ENCODE measurements at regions not wholly inside any gene's neighbourhood (a gene's known extent, or its start where the extent isn't known, plus 50 kb on each side); places are given as distances from the start of the nearest gene placed in this dataset.

GRCh38 chr1:88163187-88163586 is 520.9 kb upstream of the PKN2 start:
- Mint-ChIP-seq H3K36me3 (ENCODE audit: low read depth) (no peaks in the 10 kb centered on the region), H3K4me3 (no peak overlapping the region), H3K27me3 (ENCODE audit: insufficient read depth) (peaks cover 6% of the 10 kb centered on the region; the same call in 1 of the 2 replicates), H3K4me1 (ENCODE audit: low read depth) (no peaks in the 10 kb centered on the region), H3K27ac (no peak overlapping the region), H3K9me3 (no peaks in the 10 kb centered on the region)
- TF ChIP-seq CTCF (IDR thresholded peaks at IDR 0.05), result no peak
- DNase-seq, result no peak

- H3K9me3 Mint-ChIP-seq, result no peaks in the 10 kb centered on the region
- no peak overlapping the region for H3K4me3 Mint-ChIP-seq
- H3K27ac Mint-ChIP-seq, result no peak overlapping the region
- peaks cover 8% of the 10 kb centered on the region; the same call in 1 of the 2 replicates for H3K27me3 Mint-ChIP-seq (ENCODE audit: insufficient read depth)
- TF ChIP-seq CTCF (IDR thresholded peaks at IDR 0.05), result no peak
- H3K36me3 Mint-ChIP-seq (ENCODE audit: low read depth), result no peaks in the 10 kb centered on the region
- no peaks in the 10 kb centered on the region for H3K4me1 Mint-ChIP-seq (ENCODE audit: low read depth)
- DNase-seq, result no peak
These were observed 515.9 kb upstream of the PKN2 start for GRCh38 chr1:88168126-88168525.

GRCh38 chr1:88169139-88169538 is 514.9 kb upstream of the PKN2 start:
- DNase-seq, result no peak
- Mint-ChIP-seq H3K4me3 (no peak overlapping the region), H3K27me3 (ENCODE audit: insufficient read depth) (peaks cover 5% of the 10 kb centered on the region; the same call in 1 of the 2 replicates), H3K9me3 (no peaks in the 10 kb centered on the region), H3K4me1 (ENCODE audit: low read depth) (no peaks in the 10 kb centered on the region), H3K27ac (no peak overlapping the region), H3K36me3 (ENCODE audit: low read depth) (no peaks in the 10 kb centered on the region)
- TF ChIP-seq CTCF (IDR thresholded peaks at IDR 0.05), result no peak

- H3K36me3 Mint-ChIP-seq (ENCODE audit: low read depth), result no peaks in the 10 kb centered on the region
- no peak for TF ChIP-seq CTCF (IDR thresholded peaks at IDR 0.05)
- H3K9me3 Mint-ChIP-seq, result no peaks in the 10 kb centered on the region
- no peak overlapping the region for H3K4me3 Mint-ChIP-seq
- peaks cover 5% of the 10 kb centered on the region; the same call in 1 of the 2 replicates for H3K27me3 Mint-ChIP-seq (ENCODE audit: insufficient read depth)
- no peaks in the 10 kb centered on the region for H3K4me1 Mint-ChIP-seq (ENCODE audit: low read depth)
- DNase-seq, result no peak
- no peak overlapping the region for H3K27ac Mint-ChIP-seq
These were observed 514.1 kb upstream of the PKN2 start for GRCh38 chr1:88169939-88170338.

GRCh38 chr1:88175120-88175630 is 508.9 kb upstream of the PKN2 start:
- Mint-ChIP-seq H3K27ac (no peak overlapping the region), H3K4me1 (ENCODE audit: low read depth) (no peaks in the 10 kb centered on the region; the same call in 1 of the 2 replicates), H3K27me3 (ENCODE audit: insufficient read depth) (peaks cover 2% of the 10 kb centered on the region; the same call in 1 of the 2 replicates), H3K36me3 (ENCODE audit: low read depth) (no peaks in the 10 kb centered on the region), H3K4me3 (no peak overlapping the region), H3K9me3 (no peaks in the 10 kb centered on the region)
- DNase-seq, result no peak
- no peak for TF ChIP-seq CTCF (IDR thresholded peaks at IDR 0.05)
